ENCODE measurements at regions not wholly inside any gene's neighbourhood (a gene's known extent, or its start where the extent isn't known, plus 50 kb on each side); places are given as distances from the start of the nearest gene placed in this dataset.

GRCh38 chr1:55531644-55532043 lies 316.5 kb upstream of the USP24 start:
- Histone ChIP-seq H3K9me3 (replicated peaks; ENCODE audit: control insufficient read depth, insufficient read depth, low read length) (no peaks in the 10 kb centered on the region), H3K9ac (ENCODE audit: control insufficient read depth, insufficient read depth, low read length) (no peak overlapping the region), H2AFZ (ENCODE audit: control insufficient read depth, low read depth, low read length) (no peak overlapping the region), H3K27me3 (replicated peaks in 1 of 2; ENCODE audit: control insufficient read depth in 2 of 2, insufficient read depth in 2 of 2, low read length in 1 of 2) (no peaks in the 10 kb centered on the region), H3K79me2 (ENCODE audit: control insufficient read depth, insufficient read depth, low read length) (no peaks in the 10 kb centered on the region), H3K27ac (ENCODE audit: control insufficient read depth, insufficient read depth) (no peak overlapping the region), H3K4me2 (ENCODE audit: control insufficient read depth, insufficient read depth) (no peak overlapping the region), H3K4me1 (ENCODE audit: control insufficient read depth, insufficient read depth, low read length) (no peaks in the 10 kb centered on the region), H3K4me3 (no peak overlapping the region), H3K36me3 (ENCODE audit: control insufficient read depth in 2 of 2, insufficient read depth in 2 of 2, low read length in 1 of 2) (no peaks in the 10 kb centered on the region), H4K20me1 (ENCODE audit: control insufficient read depth, insufficient read depth) (no peaks in the 10 kb centered on the region)
- ChIA-PET CTCF (no interaction called here), RAD21 (ENCODE audit: unreplicated experiment) (no interaction called here), SMC1A (ENCODE audit: uncharacterized antibody, unreplicated experiment) (no interaction called here), POLR2A (no interaction called here)
- in situ Hi-C loops (cut with MboI) (no loop called here), intact Hi-C loops (cut with micrococcal nuclease; ENCODE audit: unreplicated experiment) (no loop called here)
- no peak for ATAC-seq
- BruUV-seq (replicated peaks), result no TSS peak
- DNase-seq (ENCODE audit: low read depth, low spot score), result no peak
- FAIRE-seq, result no peak
- TF ChIP-seq CEBPB (IDR thresholded peaks at IDR 0.05; ENCODE audit: borderline replicate concordance in 1 of 2, low read depth in 2 of 2, low read length in 2 of 2), result no peak
- TF ChIP-seq SKIL (IDR thresholded peaks at IDR 0.05; ENCODE audit: low read depth, poor library complexity, severe bottlenecking), result no peak
- no peak for TF ChIP-seq RCOR1 (conservative IDR thresholded peaks at IDR 0.05; ENCODE audit: low read depth, low read length)
- TF ChIP-seq NFXL1 (IDR thresholded peaks at IDR 0.05; ENCODE audit: borderline replicate concordance), result no peak
- no peak for TF ChIP-seq ATF3 (IDR thresholded peaks at IDR 0.05; ENCODE audit: borderline replicate concordance, extremely low read depth, low read depth, low read length)
- TF ChIP-seq MYC (IDR thresholded peaks at IDR 0.05; ENCODE audit: insufficient read depth, insufficient read length, insufficient replicate concordance, low read length, severe bottlenecking), result no peak
- no peak for TF ChIP-seq ATF7 (IDR thresholded peaks at IDR 0.05; ENCODE audit: low read depth)
- no peak for TF ChIP-seq IKZF2 (IDR thresholded peaks at IDR 0.05)
- TF ChIP-seq ESRRA (IDR thresholded peaks at IDR 0.05; ENCODE audit: low read length), result no peak
- TF ChIP-seq NKRF (conservative IDR thresholded peaks at IDR 0.05), result no peak
- no peak for TF ChIP-seq PRDM15 (CRISPR knock-in tag; IDR thresholded peaks at IDR 0.05)
- no peak for TF ChIP-seq CREB1 (IDR thresholded peaks at IDR 0.05; ENCODE audit: low read depth)
- no peak for TF ChIP-seq ZNF687 (IDR thresholded peaks at IDR 0.05)
